ENCODE measurements at regions not wholly inside any gene's neighbourhood (a gene's known extent, or its start where the extent isn't known, plus 50 kb on each side); places are given as distances from the start of the nearest gene placed in this dataset.

DNA sequence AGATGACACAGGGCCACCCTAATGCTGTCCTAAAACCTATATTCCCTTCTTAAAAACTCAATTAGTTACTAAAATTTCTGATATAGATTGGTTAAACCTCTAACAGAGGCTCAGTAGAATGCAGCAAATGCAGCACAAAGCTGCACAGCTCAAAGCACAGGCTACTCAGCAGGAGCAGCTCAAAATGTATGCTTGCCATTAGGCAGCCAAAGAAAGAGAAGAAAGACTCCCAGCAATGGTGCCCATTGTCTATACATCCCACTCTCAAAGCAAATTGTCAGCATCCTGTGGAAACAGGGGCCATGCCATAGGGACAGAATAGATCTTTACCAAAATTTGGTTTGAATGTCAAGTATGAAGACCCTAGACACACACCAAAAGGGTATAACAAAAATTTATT, 73.5 kb downstream of the TFPI2 start:
- no peaks in the 10 kb centered on the region for H3K36me3 ChIP-seq (ENCODE audit: control insufficient read depth, insufficient read depth, low read length)
- H3K4me3 ChIP-seq (ENCODE audit: low read depth, low read length), result no peak overlapping the region
- no peaks in the 10 kb centered on the region for H3K27me3 ChIP-seq (ENCODE audit: control insufficient read depth, insufficient read depth, low read length)
- DNase-seq (ENCODE audit: low read depth), result no peak
- TF ChIP-seq, protein P1, sequence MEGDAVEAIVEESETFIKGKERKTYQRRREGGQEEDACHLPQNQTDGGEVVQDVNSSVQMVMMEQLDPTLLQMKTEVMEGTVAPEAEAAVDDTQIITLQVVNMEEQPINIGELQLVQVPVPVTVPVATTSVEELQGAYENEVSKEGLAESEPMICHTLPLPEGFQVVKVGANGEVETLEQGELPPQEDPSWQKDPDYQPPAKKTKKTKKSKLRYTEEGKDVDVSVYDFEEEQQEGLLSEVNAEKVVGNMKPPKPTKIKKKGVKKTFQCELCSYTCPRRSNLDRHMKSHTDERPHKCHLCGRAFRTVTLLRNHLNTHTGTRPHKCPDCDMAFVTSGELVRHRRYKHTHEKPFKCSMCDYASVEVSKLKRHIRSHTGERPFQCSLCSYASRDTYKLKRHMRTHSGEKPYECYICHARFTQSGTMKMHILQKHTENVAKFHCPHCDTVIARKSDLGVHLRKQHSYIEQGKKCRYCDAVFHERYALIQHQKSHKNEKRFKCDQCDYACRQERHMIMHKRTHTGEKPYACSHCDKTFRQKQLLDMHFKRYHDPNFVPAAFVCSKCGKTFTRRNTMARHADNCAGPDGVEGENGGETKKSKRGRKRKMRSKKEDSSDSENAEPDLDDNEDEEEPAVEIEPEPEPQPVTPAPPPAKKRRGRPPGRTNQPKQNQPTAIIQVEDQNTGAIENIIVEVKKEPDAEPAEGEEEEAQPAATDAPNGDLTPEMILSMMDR (IDR thresholded peaks at IDR 0.05; ENCODE audit: insufficient read depth, low read length, poor library complexity, severe bottlenecking), result no peak

DNA sequence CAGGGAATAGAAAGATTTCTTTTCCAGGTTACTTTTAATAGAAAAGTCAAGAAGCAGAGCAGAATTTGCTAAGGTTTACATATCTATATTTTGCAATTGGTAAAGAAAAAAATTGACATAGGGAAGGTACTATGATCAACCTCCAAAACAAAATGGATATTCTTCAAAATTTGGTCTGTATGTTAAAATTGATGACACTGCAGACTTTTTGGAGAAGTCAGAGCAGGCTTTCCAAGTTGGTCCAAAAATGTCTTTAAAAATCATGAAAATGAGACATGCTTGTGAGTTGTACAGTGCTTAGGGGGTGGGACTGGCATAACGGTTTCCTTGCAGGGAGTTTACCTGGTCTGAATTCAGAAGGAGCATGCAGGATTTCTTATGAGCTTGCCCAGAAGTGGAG, 77.0 kb downstream of the TFPI2 start:
- TF ChIP-seq, protein P1 (IDR thresholded peaks at IDR 0.05; ENCODE audit: insufficient read depth, low read length, poor library complexity, severe bottlenecking), result no peak
- DNase-seq (ENCODE audit: low read depth), result no peak
- Histone ChIP-seq H3K27me3 (ENCODE audit: control insufficient read depth, insufficient read depth, low read length) (no peaks in the 10 kb centered on the region), H3K36me3 (ENCODE audit: control insufficient read depth, insufficient read depth, low read length) (no peaks in the 10 kb centered on the region), H3K4me3 (ENCODE audit: low read depth, low read length) (no peak overlapping the region)

- Histone ChIP-seq H3K27me3 (ENCODE audit: control insufficient read depth, insufficient read depth, low read length) (no peaks in the 10 kb centered on the region), H3K36me3 (ENCODE audit: control insufficient read depth, insufficient read depth, low read length) (no peaks in the 10 kb centered on the region), H3K4me3 (ENCODE audit: low read depth, low read length) (no peak overlapping the region)
- TF ChIP-seq, protein P1 (IDR thresholded peaks at IDR 0.05; ENCODE audit: insufficient read depth, low read length, poor library complexity, severe bottlenecking), result no peak
- DNase-seq (ENCODE audit: low read depth), result no peak
Measured at GRCh38 chr7:93812061-93812460, 78.5 kb downstream of the TFPI2 start.

DNA sequence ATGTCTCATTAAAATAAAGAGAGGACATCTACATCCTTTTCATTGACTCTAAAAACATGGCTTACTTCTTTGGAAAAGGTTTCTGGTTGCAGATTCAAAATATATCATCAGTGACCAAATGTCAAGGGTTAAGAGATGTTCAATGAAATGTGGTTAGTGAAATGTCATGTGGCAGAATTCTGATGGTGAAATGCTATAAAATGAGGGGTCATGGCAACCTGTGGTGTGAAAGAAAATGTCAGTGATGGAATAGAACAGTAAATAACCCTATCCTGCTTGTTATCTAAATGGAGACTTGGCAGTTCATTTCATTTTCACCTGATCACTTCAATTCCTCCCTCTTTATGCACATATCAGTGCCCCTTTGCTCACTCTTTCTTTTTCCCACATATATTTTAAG, 79.4 kb downstream of the TFPI2 start:
- no peaks in the 10 kb centered on the region for H3K36me3 ChIP-seq (ENCODE audit: control insufficient read depth, insufficient read depth, low read length)
- no peak for DNase-seq (ENCODE audit: low read depth)
- H3K27me3 ChIP-seq (ENCODE audit: control insufficient read depth, insufficient read depth, low read length), result no peaks in the 10 kb centered on the region
- TF ChIP-seq, protein P1 (IDR thresholded peaks at IDR 0.05; ENCODE audit: insufficient read depth, low read length, poor library complexity, severe bottlenecking), result no peak
- H3K4me3 ChIP-seq (ENCODE audit: low read depth, low read length), result no peak overlapping the region

GRCh38 chr7:93810561-93810960, 80.0 kb downstream of the TFPI2 start:
- H3K36me3 ChIP-seq (ENCODE audit: control insufficient read depth, insufficient read depth, low read length), result no peaks in the 10 kb centered on the region
- TF ChIP-seq, protein P1 (IDR thresholded peaks at IDR 0.05; ENCODE audit: insufficient read depth, low read length, poor library complexity, severe bottlenecking), result no peak
- H3K27me3 ChIP-seq (ENCODE audit: control insufficient read depth, insufficient read depth, low read length), result no peaks in the 10 kb centered on the region
- DNase-seq (ENCODE audit: low read depth), result no peak
- H3K4me3 ChIP-seq (ENCODE audit: low read depth, low read length), result no peak overlapping the region

DNA sequence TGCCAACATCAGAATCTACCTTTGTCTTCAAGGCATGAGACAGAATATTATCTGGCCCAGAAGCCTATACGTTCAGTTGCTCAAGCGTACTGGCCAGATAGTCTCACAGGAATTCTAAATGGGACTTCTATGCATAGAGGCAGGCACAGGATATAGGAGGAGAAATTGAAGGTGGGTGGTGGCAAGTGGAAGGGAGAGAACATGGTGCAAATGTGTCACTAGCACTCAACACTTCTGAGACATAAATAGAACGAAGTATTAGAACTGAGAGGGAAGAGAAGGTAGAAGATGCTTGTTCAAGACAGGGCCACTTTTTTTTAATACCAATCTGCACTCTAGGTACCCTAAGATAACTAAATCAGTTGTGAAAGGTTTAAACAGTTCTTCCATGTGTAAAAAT, 85.8 kb downstream of the TFPI2 start:
- H3K27me3 ChIP-seq (ENCODE audit: control insufficient read depth, insufficient read depth, low read length), result no peaks in the 10 kb centered on the region

More for the DNA sequence above, 85.8 kb downstream of the TFPI2 start:
- TF ChIP-seq, protein P1 (IDR thresholded peaks at IDR 0.05; ENCODE audit: insufficient read depth, low read length, poor library complexity, severe bottlenecking), result no peak
- Histone ChIP-seq H3K36me3 (ENCODE audit: control insufficient read depth, insufficient read depth, low read length) (no peaks in the 10 kb centered on the region), H3K4me3 (ENCODE audit: low read depth, low read length) (no peak overlapping the region)
- no peak for DNase-seq (ENCODE audit: low read depth)

All from kidney epithelial cell (primary cell).